Pancreas (tissue), 10 donors: ENCODE measurements at regions not wholly inside any gene's neighbourhood (a gene's known extent, or its start where the extent isn't known, plus 50 kb on each side); places are given as distances from the start of the nearest gene placed in this dataset.

Experiments used
- ATAC-seq, 4 donors: fragments of 200-7000 bp; cut with Tn5 transposase; one replicate each; pipeline versions ENCODE4 v1.8.0 to v1.9.1; 2020; ENCODE audit warnings: mild to moderate bottlenecking in 4 of 4, moderate library complexity in 4 of 4
- DNase-seq, 6 donors: peaks; one replicate each; pipeline ENCODE4 v3.0.0-alpha.2; 2020
- FAIRE-seq: peaks from 2 replicates; lab custom pipeline; 2012; peaks lifted over from hg19 to GRCh38; lab: Jason Lieb, UNC
- H3K27ac ChIP-seq, 4 donors: fragments of 200-600 bp; sonication (generic); 1 replicate in 3 of 4; 2 replicates in 1 of 4; pipeline versions ENCODE4 v1.5.0 to v1.8.0; 2020
- H3K27me3 ChIP-seq, 4 donors: fragments of 200-600 bp; one replicate each; pipeline ENCODE4 v1.8.0; 2021
- H3K36me3 ChIP-seq, 3 donors: fragments of 200-600 bp; sonication (generic) in 1 of 3; one replicate each; pipeline versions ENCODE4 v1.5.0 to v1.8.0; 2020 to 2021
- H3K4me1 ChIP-seq, 3 donors: fragments of 200-600 bp; one replicate each; pipeline ENCODE4 v1.8.0; 2021
- H3K4me3 ChIP-seq, 4 donors: fragments of 200-600 bp; sonication (generic) in 2 of 4; one replicate each; pipeline versions ENCODE4 v1.5.0 to v1.8.0; 2020 to 2021
- H3K9me3 ChIP-seq, 4 donors: fragments of 200-600 bp; one replicate each; pipeline ENCODE4 v1.8.0; 2021
- WGBS, 2 donors: extraction: QIAGEN DNeasy Blood & Tissue Kit; methylation state at CpG; one replicate each; pipeline ENCODE4 v1.1.7; 2013; 5-methylcytosine and 5-hydroxymethylcytosine counted together
- intact Hi-C, 3 donors: fragments of 100-400 bp; cut with DNase I; formaldehyde crosslinking; loops; one replicate each; pipeline versions ENCODE4 v1.11.1 to v1.14.2; 2022
- TF ChIP-seq, protein P1 (sequence below), 4 donors: fragments of 200-600 bp; sonication (generic) in 3 of 4; IDR thresholded peaks; one replicate each; pipeline versions ENCODE4 v1.5.0 to v1.8.0; 2021; ENCODE audit warnings: antibody characterized with exemption in 4 of 4
- donor health status: healthy with polysubstance abuse.
- donor health status: DM: no; HTN: no; CAD: no; lungs with moderate emphysema.
- donor health status: DM: no; HTN: no; CAD: no.
- donor health status: control.
- donor health status: control.
- donor health status: Bipolar disorder and iron deficiency.
- donor health status: DM: yes; HTN: yes; CAD: no.
- donor health status: DM: no; HTN: no; CAD: no.
- donor health status: DM: no; HTN: no; CAD: no.
- donor health status: DM: yes; HTN: yes; CAD: no.

DNA sequence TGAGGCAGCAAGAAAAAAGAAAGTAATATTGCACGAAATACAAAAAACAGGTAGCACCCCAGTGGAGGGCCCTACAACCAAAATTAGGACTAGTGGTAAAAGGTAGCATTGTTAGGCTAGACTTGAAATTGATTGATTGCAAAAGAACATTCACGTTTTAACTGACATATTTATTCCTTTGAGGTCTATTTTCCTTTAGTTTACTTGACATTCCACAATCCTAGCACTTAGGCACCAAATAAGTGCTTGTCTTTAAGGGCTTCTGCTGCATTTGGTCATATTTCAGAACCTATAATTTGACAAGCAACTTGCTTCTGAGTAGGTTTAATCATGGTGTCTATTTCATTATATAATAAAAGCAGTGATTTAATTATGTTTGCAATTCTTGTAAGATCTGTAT, 642.7 kb upstream of the AGTR1 start:
- H3K36me3 ChIP-seq: no peaks in the 10 kb centered on the region

DNA sequence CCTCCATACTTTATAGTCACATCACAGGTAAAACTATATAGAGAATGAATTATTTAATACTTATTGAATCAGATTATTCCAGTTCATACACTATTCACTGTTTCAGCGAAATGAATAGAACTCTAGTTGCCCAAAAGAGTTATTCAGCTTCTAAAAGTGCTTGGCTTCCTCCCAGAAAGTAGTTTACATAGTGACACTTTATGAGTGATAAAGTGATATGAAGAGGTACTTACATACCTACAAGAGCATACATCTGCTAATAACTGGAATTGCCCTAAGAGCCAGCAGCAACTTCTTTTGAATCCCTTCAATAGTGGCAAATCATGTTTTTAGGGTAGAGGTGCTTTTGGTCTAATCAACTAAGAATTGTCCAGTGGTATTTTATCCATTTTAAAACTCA, 635.1 kb upstream of the AGTR1 start:
- Histone ChIP-seq H3K4me3 (no peak overlapping the region), H3K9me3 (no peaks in the 10 kb centered on the region), H3K27ac (no peak overlapping the region), H3K27me3 (no peaks in the 10 kb centered on the region), H3K4me1 (no peaks in the 10 kb centered on the region), H3K36me3 (no peaks in the 10 kb centered on the region)
- TF ChIP-seq, protein P1, sequence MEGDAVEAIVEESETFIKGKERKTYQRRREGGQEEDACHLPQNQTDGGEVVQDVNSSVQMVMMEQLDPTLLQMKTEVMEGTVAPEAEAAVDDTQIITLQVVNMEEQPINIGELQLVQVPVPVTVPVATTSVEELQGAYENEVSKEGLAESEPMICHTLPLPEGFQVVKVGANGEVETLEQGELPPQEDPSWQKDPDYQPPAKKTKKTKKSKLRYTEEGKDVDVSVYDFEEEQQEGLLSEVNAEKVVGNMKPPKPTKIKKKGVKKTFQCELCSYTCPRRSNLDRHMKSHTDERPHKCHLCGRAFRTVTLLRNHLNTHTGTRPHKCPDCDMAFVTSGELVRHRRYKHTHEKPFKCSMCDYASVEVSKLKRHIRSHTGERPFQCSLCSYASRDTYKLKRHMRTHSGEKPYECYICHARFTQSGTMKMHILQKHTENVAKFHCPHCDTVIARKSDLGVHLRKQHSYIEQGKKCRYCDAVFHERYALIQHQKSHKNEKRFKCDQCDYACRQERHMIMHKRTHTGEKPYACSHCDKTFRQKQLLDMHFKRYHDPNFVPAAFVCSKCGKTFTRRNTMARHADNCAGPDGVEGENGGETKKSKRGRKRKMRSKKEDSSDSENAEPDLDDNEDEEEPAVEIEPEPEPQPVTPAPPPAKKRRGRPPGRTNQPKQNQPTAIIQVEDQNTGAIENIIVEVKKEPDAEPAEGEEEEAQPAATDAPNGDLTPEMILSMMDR (IDR thresholded peaks at IDR 0.05): no peak
- DNase-seq: no peak
- ATAC-seq: no peak
- intact Hi-C loops: no loop called here
- no peak for FAIRE-seq
- 75 to 82% methylated on average over 1 of the region's 1 CpG for WGBS, 2 donors

More for the DNA sequence above, 642.7 kb upstream of the AGTR1 start:
- 37 to 39% methylated on average over 2 of the region's 2 CpGs for WGBS, 2 donors
- FAIRE-seq (no peak), ATAC-seq (no peak), DNase-seq (no peak)
- no peak overlapping the region for H3K4me3 ChIP-seq
- intact Hi-C loops: no loop called here
- no peaks in the 10 kb centered on the region for H3K27me3 ChIP-seq
- H3K4me1 ChIP-seq: no peaks in the 10 kb centered on the region
- no peak overlapping the region for H3K27ac ChIP-seq
- H3K9me3 ChIP-seq: no peaks in the 10 kb centered on the region
- TF ChIP-seq, protein P1 (IDR thresholded peaks at IDR 0.05): no peak

DNA sequence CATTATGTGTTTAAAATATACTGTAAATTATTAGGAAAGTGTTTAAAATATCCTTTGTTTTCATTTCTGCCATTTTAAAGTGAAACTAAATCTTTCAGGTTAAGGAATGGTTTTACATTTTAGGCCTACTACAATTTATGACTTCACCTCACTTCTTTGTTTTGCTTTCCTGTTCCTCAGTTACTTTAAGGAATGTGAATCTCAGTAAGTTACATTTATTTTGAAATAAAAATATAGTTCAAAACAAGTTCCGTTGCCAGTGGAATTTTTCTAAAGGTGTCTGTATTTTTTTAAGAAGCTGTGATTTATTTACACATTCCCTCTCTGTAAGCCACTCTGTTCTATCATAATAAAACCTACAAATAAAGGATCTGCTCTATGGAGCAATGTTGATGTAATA, 630.9 kb upstream of the AGTR1 start:
- ATAC-seq: no peak
- FAIRE-seq: peak; percentile 89

DNA sequence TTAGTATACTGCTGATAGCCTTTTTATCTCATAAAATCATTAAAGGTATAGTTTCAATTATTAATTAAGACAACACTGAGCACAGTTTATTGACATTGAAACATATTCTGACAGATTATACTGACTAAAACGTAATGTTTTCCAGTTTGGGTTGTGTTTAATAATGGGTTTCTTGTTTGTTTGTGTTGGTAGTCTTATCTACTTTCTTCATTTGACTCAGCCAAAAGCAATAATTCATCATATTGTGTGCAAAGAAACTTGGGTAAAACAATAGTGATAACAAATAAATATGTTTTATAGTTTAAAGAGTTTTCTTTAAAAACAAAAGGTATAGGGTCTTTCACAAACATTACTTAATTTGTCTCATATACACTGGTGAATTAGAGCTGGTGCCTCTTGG, 629.2 kb upstream of the AGTR1 start:
- 15 to 22% methylated on average over 1 of the region's 1 CpG for WGBS, 2 donors
- intact Hi-C loops: no loop called here
- ATAC-seq (no peak), DNase-seq (no peak), FAIRE-seq (no peak)
- no peaks in the 10 kb centered on the region for H3K4me1 ChIP-seq
- TF ChIP-seq, protein P1 (IDR thresholded peaks at IDR 0.05): no peak
- H3K27me3 ChIP-seq: no peaks in the 10 kb centered on the region
- H3K36me3 ChIP-seq: no peaks in the 10 kb centered on the region
- no peak overlapping the region for H3K4me3 ChIP-seq
- no peaks in the 10 kb centered on the region for H3K9me3 ChIP-seq
- no peak overlapping the region for H3K27ac ChIP-seq

More for the DNA sequence above, 630.9 kb upstream of the AGTR1 start:
- H3K4me3 ChIP-seq: no peak overlapping the region
- TF ChIP-seq, protein P1 (IDR thresholded peaks at IDR 0.05): no peak
- intact Hi-C loops: no loop called here
- WGBS, 2 donors: 71 to 79% methylated on average over 1 of the region's 1 CpG
- no peak overlapping the region for H3K27ac ChIP-seq
- no peaks in the 10 kb centered on the region for H3K4me1 ChIP-seq
- no peak for DNase-seq
- H3K36me3 ChIP-seq: no peaks in the 10 kb centered on the region
- H3K9me3 ChIP-seq: no peaks in the 10 kb centered on the region
- no peaks in the 10 kb centered on the region for H3K27me3 ChIP-seq

DNA sequence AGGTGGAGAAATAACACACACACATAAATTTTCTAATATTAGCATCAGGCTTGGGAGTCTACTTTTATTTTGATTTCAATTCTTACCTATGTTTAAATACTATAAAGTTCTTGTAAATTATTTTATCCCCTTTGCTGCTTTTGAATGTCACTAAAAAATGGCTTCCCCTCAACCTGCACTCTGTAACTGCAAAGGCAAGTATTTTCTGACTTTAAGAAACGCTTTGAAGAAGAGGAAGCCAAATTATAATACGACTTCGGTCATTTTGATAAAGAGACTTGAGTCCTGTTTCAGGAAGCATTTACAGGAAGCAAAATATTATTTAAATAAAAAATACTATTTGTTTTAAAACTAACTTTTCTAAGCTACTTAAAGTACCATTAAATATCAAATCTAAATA, 627.7 kb upstream of the AGTR1 start:
- no peak for DNase-seq
- FAIRE-seq: no peak
- WGBS, 2 donors: 83 to 90% methylated on average over 3 of the region's 3 CpGs
- H3K36me3 ChIP-seq: no peaks in the 10 kb centered on the region
- intact Hi-C loops: no loop called here
- no peak for ATAC-seq
- H3K27ac ChIP-seq: no peak overlapping the region
- H3K27me3 ChIP-seq: no peaks in the 10 kb centered on the region
- no peak overlapping the region for H3K4me3 ChIP-seq
- TF ChIP-seq, protein P1 (IDR thresholded peaks at IDR 0.05): no peak
- no peaks in the 10 kb centered on the region for H3K9me3 ChIP-seq
- H3K4me1 ChIP-seq: no peaks in the 10 kb centered on the region
